A673 (cell line): ENCODE measurements at regions not wholly inside any gene's neighbourhood (a gene's known extent, or its start where the extent isn't known, plus 50 kb on each side); places are given as distances from the start of the nearest gene placed in this dataset.

ENCODE experiments used
- EZH2 ChIP-seq: fragments of 200-600 bp; sonication (generic); IDR thresholded peaks from 2 replicates; pipeline ENCODE4 v1.6.1; 2017; ENCODE audit warnings: borderline replicate concordance, low read depth, mild to moderate bottlenecking, mixed read lengths, antibody characterized with exemption, low read length; ENCODE audit not compliant: poor library complexity, severe bottlenecking
- TF ChIP-seq, protein P1 (sequence below): fragments of 300-800, 200-600 bp; sonication (generic); conservative IDR thresholded peaks from 2 replicates; pipeline ENCODE4 v1.5.1; 2017; ENCODE audit warnings: low read depth, mild to moderate bottlenecking, antibody characterized with exemption, low read length, moderate library complexity, mixed read lengths

GRCh38 chr11:45086526-45086925, 59.9 kb upstream of the PRDM11 start:
- TF ChIP-seq, protein P1, sequence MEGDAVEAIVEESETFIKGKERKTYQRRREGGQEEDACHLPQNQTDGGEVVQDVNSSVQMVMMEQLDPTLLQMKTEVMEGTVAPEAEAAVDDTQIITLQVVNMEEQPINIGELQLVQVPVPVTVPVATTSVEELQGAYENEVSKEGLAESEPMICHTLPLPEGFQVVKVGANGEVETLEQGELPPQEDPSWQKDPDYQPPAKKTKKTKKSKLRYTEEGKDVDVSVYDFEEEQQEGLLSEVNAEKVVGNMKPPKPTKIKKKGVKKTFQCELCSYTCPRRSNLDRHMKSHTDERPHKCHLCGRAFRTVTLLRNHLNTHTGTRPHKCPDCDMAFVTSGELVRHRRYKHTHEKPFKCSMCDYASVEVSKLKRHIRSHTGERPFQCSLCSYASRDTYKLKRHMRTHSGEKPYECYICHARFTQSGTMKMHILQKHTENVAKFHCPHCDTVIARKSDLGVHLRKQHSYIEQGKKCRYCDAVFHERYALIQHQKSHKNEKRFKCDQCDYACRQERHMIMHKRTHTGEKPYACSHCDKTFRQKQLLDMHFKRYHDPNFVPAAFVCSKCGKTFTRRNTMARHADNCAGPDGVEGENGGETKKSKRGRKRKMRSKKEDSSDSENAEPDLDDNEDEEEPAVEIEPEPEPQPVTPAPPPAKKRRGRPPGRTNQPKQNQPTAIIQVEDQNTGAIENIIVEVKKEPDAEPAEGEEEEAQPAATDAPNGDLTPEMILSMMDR, result no peak
- no peak for TF ChIP-seq EZH2
